Memory B cell (primary cell): ENCODE measurements at regions not wholly inside any gene's neighbourhood (a gene's known extent, or its start where the extent isn't known, plus 50 kb on each side); places are given as distances from the start of the nearest gene placed in this dataset.
"Not testable (repeated sequence)": the region's sequence is repeated elsewhere in the genome, so short reads cannot be mapped to it uniquely, and the experiment has no call there.

ENCODE experiments used
- ATAC-seq: fragments of 150-1000 bp; cut with Tn5 transposase; 2 replicates; pipeline ENCODE4 v1.10.0; 2021; ENCODE audit warnings: low read depth, mild to moderate bottlenecking, moderate library complexity
- DNase-seq, 2 donors: peaks; one replicate each; pipeline ENCODE4 v3.0.0; 2022; ENCODE audit warnings: low spot score in 2 of 2
- H3K27ac Mint-ChIP-seq: one replicate; pipeline ENCODE4 v1.8.0; 2022; ENCODE audit warnings: mild to moderate bottlenecking, moderate library complexity, mixed read lengths
- H3K27me3 Mint-ChIP-seq: one replicate; pipeline ENCODE4 v1.8.0; 2022; ENCODE audit warnings: mixed read lengths
- H3K36me3 Mint-ChIP-seq: one replicate; pipeline ENCODE4 v1.8.0; 2022; ENCODE audit warnings: mild to moderate bottlenecking, mixed read lengths
- H3K4me1 Mint-ChIP-seq: one replicate; pipeline ENCODE4 v1.8.0; 2022; ENCODE audit warnings: mixed read lengths
- H3K4me3 Mint-ChIP-seq: one replicate; pipeline ENCODE4 v1.8.0; 2022; ENCODE audit warnings: mild to moderate bottlenecking, moderate library complexity, mixed read lengths
- H3K9me3 Mint-ChIP-seq: one replicate; pipeline ENCODE4 v1.8.0; 2022; ENCODE audit warnings: mixed read lengths

DNA sequence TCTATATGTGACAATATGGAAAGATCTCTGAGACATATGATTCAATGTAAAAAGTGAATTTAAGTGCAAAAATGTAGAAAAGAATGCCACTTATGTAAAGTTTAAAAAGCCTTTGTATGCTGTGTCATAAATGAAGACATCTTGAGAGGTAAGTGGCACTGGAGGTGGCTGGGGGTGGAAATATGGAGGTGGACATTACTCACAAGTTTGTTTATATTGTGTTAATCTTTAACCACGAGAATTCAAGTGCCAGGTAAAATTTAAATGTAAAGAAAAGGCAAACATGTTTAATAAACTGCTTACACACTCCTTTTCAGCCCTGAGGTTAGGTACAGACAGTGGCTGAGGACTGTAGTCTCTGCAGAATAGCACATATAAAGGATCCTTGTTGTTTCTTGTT lies 235.1 kb downstream of the ABCC12 start:
- Mint-ChIP-seq H3K27ac (no peak overlapping the region), H3K9me3 (no peaks in the 10 kb centered on the region), H3K36me3 (no peaks in the 10 kb centered on the region), H3K4me3 (no peak overlapping the region), H3K27me3 (no peaks in the 10 kb centered on the region), H3K4me1 (no peaks in the 10 kb centered on the region)
- DNase-seq, result no peak
- no peak for ATAC-seq

DNA sequence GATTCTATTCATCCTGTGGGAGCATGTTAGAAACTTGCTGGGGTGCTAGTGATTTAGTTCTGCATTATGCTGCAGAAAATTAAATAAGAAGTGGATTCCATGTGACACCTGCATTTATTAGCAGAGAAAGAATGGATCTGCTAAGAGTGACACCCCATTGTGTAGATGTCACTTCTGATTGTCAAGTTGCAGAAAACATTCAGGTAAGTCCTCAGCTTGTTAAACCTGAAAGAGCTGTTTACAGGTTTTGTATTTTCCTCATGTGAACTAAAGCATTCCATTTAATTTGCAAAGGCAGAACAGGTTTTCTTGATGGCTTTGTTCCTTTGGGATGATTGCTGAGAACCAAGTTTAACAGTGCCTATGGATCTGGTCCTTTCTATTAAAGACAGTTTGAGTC lies 238.7 kb downstream of the ABCC12 start:
- no peak for DNase-seq
- peaks cover 5% of the 10 kb centered on the region for H3K27me3 Mint-ChIP-seq
- no peak overlapping the region for H3K4me3 Mint-ChIP-seq
- H3K9me3 Mint-ChIP-seq, result peaks cover 5% of the 10 kb centered on the region
- no peaks in the 10 kb centered on the region for H3K4me1 Mint-ChIP-seq
- ATAC-seq, result no peak
- no peak overlapping the region for H3K27ac Mint-ChIP-seq
- no peaks in the 10 kb centered on the region for H3K36me3 Mint-ChIP-seq

DNA sequence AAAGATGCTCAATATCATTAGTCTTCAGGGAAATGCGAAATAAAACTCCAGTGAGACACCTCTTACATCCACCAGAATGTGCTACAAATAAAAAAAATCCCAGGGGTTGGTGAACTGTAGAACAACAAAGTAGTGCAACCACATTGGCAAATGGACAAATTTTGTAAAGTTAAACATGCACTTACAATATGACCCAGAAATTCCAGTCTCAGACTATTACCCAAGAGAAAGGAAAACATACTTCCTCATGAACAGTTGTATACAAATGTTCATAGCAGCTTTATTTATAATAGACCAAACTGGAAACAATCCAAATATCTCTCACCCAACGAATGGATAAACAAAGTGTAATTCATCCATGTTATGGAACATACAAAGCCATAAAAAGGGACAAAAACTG lies 239.5 kb downstream of the ABCC12 start:
- Mint-ChIP-seq H3K27ac (no peak overlapping the region), H3K27me3 (peaks cover 5% of the 10 kb centered on the region), H3K4me1 (no peaks in the 10 kb centered on the region), H3K9me3 (peaks cover 5% of the 10 kb centered on the region), H3K36me3 (no peaks in the 10 kb centered on the region), H3K4me3 (no peak overlapping the region)
- no peak for ATAC-seq
- DNase-seq, result no peak

DNA sequence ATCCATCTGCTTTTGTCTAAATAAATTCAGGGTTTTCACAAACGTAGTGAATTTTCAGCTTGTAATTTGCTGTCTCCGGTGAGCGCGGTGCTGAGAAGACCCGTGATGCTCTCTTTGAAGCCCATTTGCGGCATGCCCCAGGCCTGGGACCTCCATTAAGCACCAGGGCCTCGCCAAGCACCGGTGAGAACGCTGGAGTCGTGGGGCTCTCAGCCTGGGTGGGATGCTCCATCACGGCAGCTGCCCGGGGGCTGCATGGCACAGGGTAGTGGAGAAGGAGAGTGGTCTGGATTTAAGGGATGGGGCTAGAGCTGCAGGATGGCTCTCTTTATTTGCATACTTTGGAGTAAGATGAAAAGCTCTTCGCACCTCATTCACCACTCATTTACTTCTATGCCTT lies 248.7 kb downstream of the ABCC12 start:
- no peak for ATAC-seq
- H3K27ac Mint-ChIP-seq, result no peak overlapping the region
- no peaks in the 10 kb centered on the region for H3K4me1 Mint-ChIP-seq
- no peaks in the 10 kb centered on the region for H3K36me3 Mint-ChIP-seq
- peaks cover 3% of the 10 kb centered on the region for H3K27me3 Mint-ChIP-seq
- H3K4me3 Mint-ChIP-seq, result no peak overlapping the region
- no peaks in the 10 kb centered on the region for H3K9me3 Mint-ChIP-seq
- DNase-seq, result no peak

DNA sequence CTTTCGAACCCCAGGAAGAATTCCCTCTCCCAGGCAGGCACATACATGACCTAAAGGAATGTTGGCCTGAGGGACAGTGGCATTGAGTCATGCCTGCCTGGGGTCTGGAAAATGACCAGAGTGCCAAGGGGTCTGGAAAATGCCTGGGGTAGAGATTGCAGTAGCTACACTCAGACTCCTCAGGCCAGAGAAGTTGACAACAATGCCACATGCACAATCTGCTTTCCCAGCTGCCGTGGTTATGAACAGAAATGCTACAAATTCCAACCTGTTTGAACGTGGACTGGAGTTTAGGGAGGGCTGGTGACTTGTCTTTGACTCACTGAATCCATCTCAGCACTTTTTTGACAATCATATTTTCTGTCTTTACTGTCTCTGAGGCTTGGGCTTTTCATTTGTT lies 250.0 kb downstream of the ABCC12 start:
- no peak overlapping the region for H3K27ac Mint-ChIP-seq
- H3K9me3 Mint-ChIP-seq, result no peaks in the 10 kb centered on the region
- no peak overlapping the region for H3K4me3 Mint-ChIP-seq
- H3K36me3 Mint-ChIP-seq, result no peaks in the 10 kb centered on the region
- DNase-seq, result no peak
- no peaks in the 10 kb centered on the region for H3K4me1 Mint-ChIP-seq
- ATAC-seq, result no peak
- peaks cover 1% of the 10 kb centered on the region for H3K27me3 Mint-ChIP-seq

DNA sequence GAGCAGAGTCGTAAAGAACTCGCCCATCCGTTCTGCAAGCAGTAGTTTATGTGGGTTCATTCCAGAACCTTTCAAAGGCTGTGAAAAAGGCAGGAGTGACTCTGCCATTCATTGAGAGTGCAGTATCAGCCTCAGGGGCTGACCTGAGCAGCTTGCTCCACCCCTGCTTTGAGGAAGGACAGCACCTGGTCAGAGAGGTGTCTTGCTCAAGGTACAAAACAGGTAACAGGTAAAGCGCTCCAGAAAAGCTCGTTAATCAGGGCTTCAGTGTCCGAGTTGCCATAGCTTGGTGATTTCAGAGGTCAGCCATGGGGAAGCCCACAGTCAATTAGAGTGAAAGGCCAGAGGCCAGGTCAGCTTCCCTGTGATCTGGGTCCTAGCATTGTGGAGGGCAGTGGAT lies 251.1 kb downstream of the ABCC12 start:
- ATAC-seq (no peak), DNase-seq (no peak)
- H3K36me3 Mint-ChIP-seq, result no peaks in the 10 kb centered on the region
- H3K27me3 Mint-ChIP-seq, result peaks cover 2% of the 10 kb centered on the region
- no peaks in the 10 kb centered on the region for H3K4me1 Mint-ChIP-seq
- H3K4me3 Mint-ChIP-seq, result no peak overlapping the region
- no peak overlapping the region for H3K27ac Mint-ChIP-seq
- peaks cover under 1% of the 10 kb centered on the region for H3K9me3 Mint-ChIP-seq

DNA sequence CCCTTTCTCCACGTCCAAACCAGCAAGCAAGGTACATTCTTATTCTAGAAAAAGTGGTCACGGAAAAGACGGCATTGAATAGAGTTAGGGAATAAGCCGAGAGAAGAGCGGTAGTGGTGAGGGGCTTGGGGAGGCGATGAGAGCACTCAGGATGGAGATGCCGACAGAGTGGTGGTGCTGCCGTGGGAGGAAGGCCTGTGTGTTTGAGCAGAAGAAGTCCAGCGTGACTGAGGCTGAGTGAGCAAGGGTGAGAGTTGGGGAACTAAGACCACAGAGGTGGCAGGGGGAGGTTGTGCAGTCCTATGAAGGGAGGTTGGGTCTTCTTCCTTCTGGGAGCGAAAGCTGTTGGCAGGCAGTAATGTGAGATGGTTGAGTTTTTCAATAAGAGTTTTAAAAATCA lies 252.3 kb downstream of the ABCC12 start:
- ATAC-seq, result no peak
- no peak overlapping the region for H3K4me3 Mint-ChIP-seq

DNA sequence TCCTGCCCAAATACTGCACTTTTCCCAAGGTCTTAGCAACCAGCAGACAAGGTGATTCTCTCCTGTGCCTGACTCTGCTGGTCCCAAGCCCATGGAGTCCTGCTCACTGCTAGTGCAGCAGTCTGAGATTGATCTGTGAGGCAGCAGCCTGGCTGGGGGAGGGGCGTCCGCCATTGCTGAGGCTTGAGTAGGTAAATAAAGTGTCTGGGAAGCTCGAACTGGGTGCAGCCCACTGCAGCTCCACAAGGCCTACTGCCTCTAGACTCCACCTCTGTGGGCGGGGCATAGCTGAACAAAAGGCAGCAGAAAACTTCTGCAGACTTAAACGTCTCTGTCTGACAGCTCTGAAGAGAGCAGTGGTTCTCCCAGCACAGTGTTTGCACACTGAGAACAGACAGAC lies 258.7 kb downstream of the ABCC12 start:
- not testable (repeated sequence) for H3K27ac Mint-ChIP-seq, H3K27me3 Mint-ChIP-seq, H3K4me3 Mint-ChIP-seq, H3K36me3 Mint-ChIP-seq, H3K4me1 Mint-ChIP-seq, DNase-seq, ATAC-seq, H3K9me3 Mint-ChIP-seq

More for the DNA sequence above, 252.3 kb downstream of the ABCC12 start:
- no peak overlapping the region for H3K27ac Mint-ChIP-seq
- peaks cover 5% of the 10 kb centered on the region for H3K9me3 Mint-ChIP-seq
- H3K36me3 Mint-ChIP-seq, result no peaks in the 10 kb centered on the region
- no peak for DNase-seq
- H3K27me3 Mint-ChIP-seq, result peaks cover 3% of the 10 kb centered on the region
- no peaks in the 10 kb centered on the region for H3K4me1 Mint-ChIP-seq

DNA sequence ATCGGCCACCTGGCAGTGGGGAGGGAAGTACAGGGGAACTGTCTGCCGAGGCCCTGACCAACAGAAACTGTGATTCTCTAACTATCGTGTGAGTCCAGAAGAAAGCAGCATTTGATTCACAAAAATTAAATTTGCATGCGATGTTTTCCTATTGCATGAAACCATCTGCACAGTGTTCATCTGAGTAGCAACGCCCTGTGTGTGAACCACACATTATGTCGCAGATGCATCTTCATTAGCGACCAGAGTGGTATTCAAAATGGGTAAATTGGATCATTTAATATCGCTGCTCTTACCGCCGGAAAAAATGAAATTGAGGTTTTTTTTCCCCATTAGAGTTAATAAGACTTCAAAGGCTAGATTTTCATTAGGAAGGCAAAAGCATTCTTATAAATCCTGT lies 260.6 kb downstream of the ABCC12 start:
- no peaks in the 10 kb centered on the region for H3K4me1 Mint-ChIP-seq
- no peak overlapping the region for H3K4me3 Mint-ChIP-seq
- no peak for ATAC-seq
- no peak overlapping the region for H3K27ac Mint-ChIP-seq
- DNase-seq, result no peak
- H3K27me3 Mint-ChIP-seq, result peaks cover 14% of the 10 kb centered on the region
- H3K36me3 Mint-ChIP-seq, result no peaks in the 10 kb centered on the region
- peaks cover 12% of the 10 kb centered on the region for H3K9me3 Mint-ChIP-seq

DNA sequence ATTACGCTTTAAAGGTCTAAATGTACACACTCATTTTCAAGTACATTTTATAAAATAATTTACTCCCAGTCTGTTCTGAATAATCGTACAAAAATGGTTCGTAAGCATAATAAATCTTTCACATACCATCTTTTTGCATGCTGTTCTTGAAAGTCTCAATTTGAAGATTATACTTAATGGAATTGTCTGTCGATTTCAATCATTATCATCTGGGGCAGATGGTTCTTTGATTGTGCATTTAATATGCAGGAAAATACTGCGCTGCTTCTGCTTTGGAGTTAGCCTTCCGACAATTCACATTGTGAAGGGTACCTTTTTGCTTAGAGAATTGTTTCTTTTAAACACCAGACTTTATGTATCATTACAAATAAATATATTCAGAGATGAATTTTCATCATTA lies 262.8 kb downstream of the ABCC12 start:
- peaks cover 6% of the 10 kb centered on the region for H3K9me3 Mint-ChIP-seq
- no peaks in the 10 kb centered on the region for H3K36me3 Mint-ChIP-seq
- DNase-seq, result no peak
- no peaks in the 10 kb centered on the region for H3K4me1 Mint-ChIP-seq
- H3K27ac Mint-ChIP-seq, result no peak overlapping the region
- H3K27me3 Mint-ChIP-seq, result peaks cover 19% of the 10 kb centered on the region
- no peak overlapping the region for H3K4me3 Mint-ChIP-seq
- ATAC-seq, result no peak

DNA sequence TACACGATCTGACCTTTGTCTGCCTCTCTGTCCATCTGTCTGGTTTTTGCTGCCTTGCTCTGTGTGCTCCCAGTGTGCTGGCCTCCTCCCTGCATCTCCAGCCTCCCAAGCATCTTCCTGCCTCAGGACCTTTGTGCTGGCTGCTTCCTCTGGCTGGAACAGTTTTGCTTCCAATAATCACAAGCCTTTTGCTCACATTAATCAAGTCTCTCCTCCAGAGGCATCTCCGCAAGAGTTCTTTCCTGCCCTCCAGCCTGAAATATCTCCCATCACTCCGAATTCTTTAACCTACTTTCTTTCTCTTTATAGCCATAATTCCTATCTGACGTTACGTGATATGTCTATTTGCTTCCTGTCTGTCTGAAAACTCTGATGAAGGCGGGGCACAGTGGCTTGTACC lies 267.1 kb downstream of the ABCC12 start:
- no peak for DNase-seq
- H3K9me3 Mint-ChIP-seq, result peaks cover 5% of the 10 kb centered on the region
- H3K27ac Mint-ChIP-seq, result no peak overlapping the region
- H3K36me3 Mint-ChIP-seq, result no peaks in the 10 kb centered on the region
- ATAC-seq, result no peak
- H3K4me3 Mint-ChIP-seq, result no peak overlapping the region
- no peaks in the 10 kb centered on the region for H3K4me1 Mint-ChIP-seq
- peaks cover 14% of the 10 kb centered on the region for H3K27me3 Mint-ChIP-seq

DNA sequence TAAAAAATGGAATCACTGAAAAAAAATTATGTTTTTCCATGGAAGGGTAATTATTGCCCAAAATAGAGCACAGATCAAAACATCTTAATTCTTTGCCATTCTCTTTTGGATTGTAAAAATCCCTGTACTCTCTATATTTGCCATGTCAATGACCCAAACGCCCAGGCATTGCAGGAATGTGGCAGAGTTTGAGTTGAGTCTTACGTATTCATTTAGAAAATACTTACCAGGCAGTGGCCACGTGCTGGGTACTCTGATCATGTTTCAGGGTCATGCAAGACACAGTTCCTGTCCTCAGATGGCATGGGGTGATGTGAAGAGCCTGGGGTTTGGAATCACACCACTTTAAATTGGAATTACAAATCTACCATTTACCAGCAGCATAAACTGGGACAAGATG lies 267.7 kb downstream of the ABCC12 start:
- H3K27ac Mint-ChIP-seq, result no peak overlapping the region
- no peaks in the 10 kb centered on the region for H3K4me1 Mint-ChIP-seq
- no peaks in the 10 kb centered on the region for H3K36me3 Mint-ChIP-seq
- ATAC-seq (no peak), DNase-seq (no peak)
- H3K9me3 Mint-ChIP-seq, result peaks cover 5% of the 10 kb centered on the region
- H3K4me3 Mint-ChIP-seq, result no peak overlapping the region
- peaks cover 17% of the 10 kb centered on the region for H3K27me3 Mint-ChIP-seq

DNA sequence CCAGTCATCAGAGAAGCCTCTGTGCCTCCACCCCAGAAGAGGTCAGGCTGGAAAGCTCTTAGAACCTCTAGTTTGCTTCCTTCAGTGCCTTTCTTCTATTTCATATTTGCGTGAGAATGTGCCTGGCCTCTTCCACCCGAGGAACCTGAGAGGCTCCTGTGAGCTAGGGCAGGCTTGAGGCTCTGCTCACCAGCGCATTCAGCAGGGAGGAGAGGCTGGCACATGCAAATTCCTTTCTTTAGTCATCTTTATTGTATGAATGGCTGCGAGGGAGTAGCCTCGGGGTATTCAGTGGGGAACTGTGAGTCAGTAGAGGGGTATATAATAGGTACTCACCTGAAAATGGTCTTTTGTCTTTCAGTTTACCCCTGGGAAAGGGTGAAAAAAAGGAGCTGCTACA lies 268.3 kb downstream of the ABCC12 start:
- Mint-ChIP-seq H3K9me3 (peaks cover 5% of the 10 kb centered on the region), H3K4me1 (no peaks in the 10 kb centered on the region), H3K27ac (no peak overlapping the region), H3K36me3 (no peaks in the 10 kb centered on the region), H3K27me3 (peaks cover 17% of the 10 kb centered on the region), H3K4me3 (no peak overlapping the region)
- ATAC-seq (no peak), DNase-seq (no peak)

DNA sequence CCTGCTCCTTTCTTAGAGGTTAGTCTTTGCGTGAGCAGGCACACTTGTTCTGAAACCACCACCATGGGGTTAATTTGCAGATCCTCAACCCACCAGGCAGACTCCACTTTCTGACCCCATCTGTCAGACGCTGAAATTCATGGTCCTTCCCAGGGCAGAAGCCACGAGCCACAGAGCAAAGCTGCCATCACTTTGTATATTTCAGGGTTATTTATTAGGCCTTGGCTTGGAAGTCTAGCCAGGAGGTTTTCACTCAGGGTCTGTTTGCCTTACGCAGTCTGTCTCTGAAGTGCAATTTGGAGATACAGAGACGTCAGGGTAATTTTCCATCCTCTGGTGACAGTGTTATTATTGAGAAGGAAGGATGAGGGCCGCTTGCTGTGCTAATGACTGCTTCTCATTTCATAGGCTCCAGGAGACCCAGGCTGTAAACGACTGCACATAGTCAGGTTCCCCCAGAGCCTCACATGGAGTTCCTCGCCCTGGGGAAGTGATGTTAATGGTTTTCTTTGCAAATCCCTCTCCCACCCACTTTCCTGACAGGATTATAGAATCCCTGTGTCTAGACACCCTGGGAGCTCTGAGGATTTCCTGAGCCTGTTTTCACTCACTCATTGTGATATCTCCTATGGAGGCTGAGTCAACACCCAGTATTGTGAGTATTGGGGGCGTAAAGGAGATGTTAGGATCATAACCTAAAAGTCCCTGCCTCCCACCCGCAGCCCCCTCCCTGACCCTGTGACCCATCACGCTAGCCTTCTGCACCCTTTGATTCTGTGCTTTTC lies 269.0 kb downstream of the ABCC12 start:
- DNase-seq (no peak), ATAC-seq (no peak)
- H3K36me3 Mint-ChIP-seq, result no peaks in the 10 kb centered on the region
- H3K27me3 Mint-ChIP-seq, result peaks cover 17% of the 10 kb centered on the region
- H3K4me1 Mint-ChIP-seq, result no peaks in the 10 kb centered on the region
- no peak overlapping the region for H3K27ac Mint-ChIP-seq
- peaks cover 5% of the 10 kb centered on the region for H3K9me3 Mint-ChIP-seq
- no peak overlapping the region for H3K4me3 Mint-ChIP-seq

DNA sequence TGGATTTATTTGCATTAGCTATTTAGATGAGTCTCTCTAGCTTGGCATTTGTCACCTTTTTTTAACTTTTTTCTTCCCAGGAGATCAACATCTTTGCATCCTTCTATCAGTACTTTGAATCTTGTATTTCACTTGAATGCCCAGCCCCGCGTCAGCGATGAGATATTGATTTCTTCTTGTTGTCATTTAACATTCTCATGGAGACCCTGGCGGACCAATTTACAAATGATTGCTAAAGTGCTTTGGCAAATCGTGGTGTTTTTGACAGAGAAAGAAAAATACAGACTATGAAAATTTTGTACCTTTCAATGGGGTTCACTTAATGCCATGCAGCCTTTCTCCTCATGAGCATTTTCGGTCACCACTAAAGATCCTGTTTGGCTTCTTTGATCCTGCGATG lies 269.7 kb downstream of the ABCC12 start:
- Mint-ChIP-seq H3K4me3 (no peak overlapping the region), H3K4me1 (no peaks in the 10 kb centered on the region), H3K27ac (no peak overlapping the region), H3K27me3 (peaks cover 13% of the 10 kb centered on the region), H3K36me3 (no peaks in the 10 kb centered on the region), H3K9me3 (peaks cover 3% of the 10 kb centered on the region)
- ATAC-seq (no peak), DNase-seq (no peak)
